Astrocyte of the spinal cord (primary cell): ENCODE measurements at regions not wholly inside any gene's neighbourhood (a gene's known extent, or its start where the extent isn't known, plus 50 kb on each side); places are given as distances from the start of the nearest gene placed in this dataset.

ENCODE experiments used
- DNase-seq: peaks from one replicate; pipeline ENCODE4 v3.0.0; 2011; ENCODE audit warnings: low read depth, low spot score
- H3K4me3 ChIP-seq: 2 replicates; pipeline ENCODE4 v1.5.1; 2011; ENCODE audit warnings: low read depth, mild to moderate bottlenecking, low read length, moderate library complexity
- in situ Hi-C: cut with HindIII; loops from 2 replicates; pipeline ENCODE4 v1.10.0; 2017; ENCODE audit warnings: low sequenced_read_pairs
- TF ChIP-seq, protein P1 (sequence below): IDR thresholded peaks from 2 replicates; pipeline ENCODE4 v1.5.1; 2012; ENCODE audit warnings: low read depth, mild to moderate bottlenecking, low read length, inconsistent platforms

DNA sequence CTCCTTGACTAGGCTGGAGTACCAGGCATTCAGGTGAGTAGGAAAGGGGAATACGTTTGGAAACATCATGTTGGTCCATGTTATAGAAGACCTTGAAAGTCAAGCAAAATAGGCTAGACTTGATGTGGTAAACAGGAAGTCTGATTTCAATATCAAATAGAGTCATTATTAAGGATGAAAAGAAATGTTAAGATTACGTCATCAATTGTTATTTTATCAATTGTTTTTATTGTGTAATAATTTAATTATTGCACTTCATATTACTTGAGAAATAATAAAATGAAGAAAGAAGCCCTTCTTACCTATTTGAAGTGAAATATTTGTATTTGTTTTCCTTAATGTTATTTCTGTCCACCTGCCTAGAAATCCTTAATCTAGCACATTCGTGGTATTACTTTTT, 361.0 kb upstream of the HAND2 start:
- in situ Hi-C loops, result no loop called here
- no peak for DNase-seq
- TF ChIP-seq, protein P1, sequence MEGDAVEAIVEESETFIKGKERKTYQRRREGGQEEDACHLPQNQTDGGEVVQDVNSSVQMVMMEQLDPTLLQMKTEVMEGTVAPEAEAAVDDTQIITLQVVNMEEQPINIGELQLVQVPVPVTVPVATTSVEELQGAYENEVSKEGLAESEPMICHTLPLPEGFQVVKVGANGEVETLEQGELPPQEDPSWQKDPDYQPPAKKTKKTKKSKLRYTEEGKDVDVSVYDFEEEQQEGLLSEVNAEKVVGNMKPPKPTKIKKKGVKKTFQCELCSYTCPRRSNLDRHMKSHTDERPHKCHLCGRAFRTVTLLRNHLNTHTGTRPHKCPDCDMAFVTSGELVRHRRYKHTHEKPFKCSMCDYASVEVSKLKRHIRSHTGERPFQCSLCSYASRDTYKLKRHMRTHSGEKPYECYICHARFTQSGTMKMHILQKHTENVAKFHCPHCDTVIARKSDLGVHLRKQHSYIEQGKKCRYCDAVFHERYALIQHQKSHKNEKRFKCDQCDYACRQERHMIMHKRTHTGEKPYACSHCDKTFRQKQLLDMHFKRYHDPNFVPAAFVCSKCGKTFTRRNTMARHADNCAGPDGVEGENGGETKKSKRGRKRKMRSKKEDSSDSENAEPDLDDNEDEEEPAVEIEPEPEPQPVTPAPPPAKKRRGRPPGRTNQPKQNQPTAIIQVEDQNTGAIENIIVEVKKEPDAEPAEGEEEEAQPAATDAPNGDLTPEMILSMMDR, result no peak

DNA sequence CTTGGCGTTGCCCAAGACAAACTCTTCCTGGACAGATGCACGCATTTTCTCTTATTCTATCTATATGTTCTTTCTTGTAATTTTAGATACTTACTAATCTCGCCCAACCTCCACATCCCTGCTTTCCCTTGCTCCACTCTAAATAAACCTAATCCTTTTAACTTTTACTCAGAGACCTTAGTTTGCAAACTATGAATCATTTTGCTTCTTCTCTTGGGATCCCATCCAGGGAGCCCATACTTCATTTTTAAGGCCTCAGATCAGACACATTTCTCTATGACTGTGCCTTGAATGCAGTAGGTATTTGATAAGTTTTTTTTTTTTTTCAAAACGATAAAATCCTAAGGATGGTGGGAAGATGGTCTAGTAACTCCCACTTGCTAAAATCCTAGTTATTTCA, 353.8 kb upstream of the HAND2 start:
- in situ Hi-C loops, result no loop called here
- H3K4me3 ChIP-seq, result no peak overlapping the region
- DNase-seq, result no peak
- TF ChIP-seq, protein P1, result no peak

More for the DNA sequence above, 361.0 kb upstream of the HAND2 start:
- H3K4me3 ChIP-seq, result no peak overlapping the region

DNA sequence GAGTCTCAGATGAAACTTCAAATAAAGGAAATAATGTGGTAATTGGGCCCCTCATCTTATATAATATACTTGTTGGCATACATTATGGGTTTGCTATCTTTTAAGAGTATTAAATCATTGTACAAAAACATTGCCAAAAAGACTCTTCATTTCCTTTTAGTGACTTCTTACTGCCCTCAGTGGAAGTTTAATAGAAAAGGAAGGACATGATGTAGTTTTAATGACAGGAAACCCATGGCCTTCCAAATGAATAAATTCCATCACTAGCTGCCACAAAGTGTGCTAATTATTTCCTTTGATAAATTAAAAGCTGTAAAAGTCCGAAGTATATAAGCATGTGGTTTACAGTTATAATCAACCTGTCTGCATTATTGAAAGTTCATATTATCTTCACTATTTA, 350.9 kb upstream of the HAND2 start:
- DNase-seq, result no peak
- in situ Hi-C loops, result no loop called here
- TF ChIP-seq, protein P1, result no peak
- H3K4me3 ChIP-seq, result no peak overlapping the region

DNA sequence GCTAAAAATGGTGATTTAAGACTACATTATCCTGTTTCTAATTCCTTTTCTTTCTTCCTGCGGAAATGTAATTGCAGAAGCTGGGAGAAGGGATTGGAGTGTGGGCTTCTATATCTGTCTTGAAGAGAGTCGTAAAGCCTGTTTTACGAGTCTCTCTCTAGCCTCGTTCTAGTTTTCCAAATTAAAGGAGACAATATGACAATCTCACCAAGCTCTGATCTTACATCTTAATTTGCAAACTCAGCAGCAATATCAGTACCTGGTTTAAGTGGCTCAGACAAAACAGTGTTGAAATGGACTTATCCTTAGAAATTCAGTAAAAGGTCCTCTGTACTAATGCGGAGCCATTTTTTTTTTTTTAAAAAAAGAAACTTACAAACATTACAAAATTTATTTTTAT, 349.5 kb upstream of the HAND2 start:
- TF ChIP-seq, protein P1, result no peak
- no peak for DNase-seq
- no peak overlapping the region for H3K4me3 ChIP-seq
- in situ Hi-C loops, result no loop called here

DNA sequence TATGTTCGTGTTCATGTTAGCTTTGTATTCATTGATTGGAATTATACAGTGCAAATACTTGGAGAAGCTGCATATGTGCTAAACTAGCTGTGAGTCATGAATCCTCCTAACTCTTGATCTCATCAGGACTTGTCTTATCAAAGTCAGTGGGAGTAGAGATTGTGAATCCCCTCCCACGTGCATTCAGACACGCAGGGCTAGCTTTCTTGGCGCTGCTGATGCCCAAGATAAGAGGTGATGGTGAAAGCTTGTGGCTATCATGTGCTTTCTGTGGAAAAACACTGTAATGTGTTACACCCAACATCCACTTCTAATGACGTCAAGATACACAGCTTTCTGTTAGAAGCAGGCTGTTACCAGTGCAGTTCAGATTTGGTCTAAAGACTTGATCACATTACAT, 348.7 kb upstream of the HAND2 start:
- TF ChIP-seq, protein P1, result no peak
- H3K4me3 ChIP-seq, result no peak overlapping the region
- in situ Hi-C loops, result no loop called here
- DNase-seq, result no peak

DNA sequence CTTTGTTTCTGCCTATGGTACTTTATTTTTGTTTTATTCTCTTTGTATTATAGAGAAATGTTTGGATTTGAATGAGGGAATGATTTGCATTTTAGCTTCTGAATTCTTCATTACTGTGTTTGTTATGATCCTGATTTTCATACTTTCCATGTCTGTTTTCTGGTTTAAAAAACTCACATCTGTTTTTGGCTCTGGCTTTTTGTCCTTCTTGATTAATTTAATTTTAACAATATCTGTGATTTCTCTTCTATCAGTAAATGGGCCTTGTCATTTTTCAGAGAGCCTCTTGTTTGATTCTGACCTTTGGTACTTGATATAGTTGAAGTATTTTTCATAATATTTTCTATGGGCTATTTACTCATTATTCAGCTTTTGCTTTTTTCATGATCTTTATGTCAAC, 341.6 kb upstream of the HAND2 start:
- in situ Hi-C loops, result no loop called here
- no peak for DNase-seq
- TF ChIP-seq, protein P1, result no peak
- no peak overlapping the region for H3K4me3 ChIP-seq

DNA sequence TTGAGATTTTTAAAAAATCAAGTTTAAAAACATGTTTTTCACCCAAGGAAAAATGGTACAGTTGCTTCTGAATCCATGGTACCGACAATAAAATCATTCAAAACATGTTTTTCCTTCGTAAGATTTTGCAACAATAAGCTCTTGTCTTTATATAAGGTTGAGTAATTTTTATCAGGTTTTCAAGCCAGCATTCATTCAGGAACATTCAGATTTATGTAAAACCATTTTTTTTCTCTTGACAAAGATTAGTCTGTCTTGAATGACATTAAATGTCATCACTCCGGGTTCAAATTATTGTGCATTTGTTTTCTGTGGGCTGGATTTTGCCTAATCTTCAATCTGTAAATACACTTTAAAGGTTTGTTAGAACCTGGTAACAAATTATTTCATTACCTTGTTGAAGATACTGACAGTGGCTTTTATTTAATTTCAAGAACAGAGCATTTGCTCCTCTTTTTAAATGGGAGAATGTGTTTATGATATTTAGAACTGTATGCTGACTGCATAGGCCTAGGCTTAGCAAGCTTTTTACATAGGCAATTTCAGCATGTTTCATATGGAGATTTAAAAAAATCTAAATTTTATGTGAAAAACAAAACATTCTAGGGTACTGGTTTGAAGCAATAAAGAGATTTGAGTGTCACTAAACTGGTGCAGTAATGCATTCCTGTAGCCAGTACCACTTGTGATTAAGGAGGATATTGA, 336.4 kb upstream of the HAND2 start:
- in situ Hi-C loops, result no loop called here
- TF ChIP-seq, protein P1, result no peak
- no peak for DNase-seq
- H3K4me3 ChIP-seq, result no peak overlapping the region
